Transverse colon (tissue), 4 donors: ENCODE measurements at regions not wholly inside any gene's neighbourhood (a gene's known extent, or its start where the extent isn't known, plus 50 kb on each side); places are given as distances from the start of the nearest gene placed in this dataset.
"Not testable (repeated sequence)": the region's sequence is repeated elsewhere in the genome, so short reads cannot be mapped to it uniquely, and the experiment has no call there.

Source experiments
- DNase-seq: peaks from one replicate; pipeline ENCODE4 v3.0.0-alpha.2; 2019
- H3K27ac ChIP-seq, 4 donors: fragments of 200-600 bp; sonication (generic); 2 replicates each; pipeline ENCODE4 v1.5.1; 2016 to 2018; ENCODE audit warnings: inconsistent platforms in 4 of 4
- H3K27me3 ChIP-seq: fragments of 200-600 bp; sonication (generic); 2 replicates; pipeline ENCODE4 v1.5.1; 2017; ENCODE audit warnings: inconsistent platforms
- H3K36me3 ChIP-seq, 4 donors: fragments of 200-600 bp; sonication (generic); 2 replicates each; pipeline ENCODE4 v1.5.1; 2017 to 2019; ENCODE audit warnings: inconsistent platforms in 4 of 4
- H3K4me1 ChIP-seq, 4 donors: fragments of 200-600 bp; sonication (generic); 2 replicates each; pipeline ENCODE4 v1.5.1; 2017 to 2020; ENCODE audit warnings: inconsistent platforms in 4 of 4
- H3K4me3 ChIP-seq, 4 donors: fragments of 200-600 bp; sonication (generic); 1 replicate in 1 of 4; 2 replicates in 3 of 4; pipeline versions ENCODE4 v1.5.1 to v1.6.1; 2017 to 2019; ENCODE audit warnings: inconsistent platforms in 4 of 4
- H3K9me3 ChIP-seq, 2 donors: fragments of 200-600 bp; sonication (generic); 2 replicates each; pipeline ENCODE4 v1.5.1; 2017 to 2019; ENCODE audit warnings: inconsistent platforms in 2 of 2
- CTCF ChIP-seq, 5 experiments: fragments of 200-600 bp in 3 of 5; fragments of 450-650 bp in 2 of 5; sonication (generic) in 3 of 5; IDR thresholded peaks; 1 replicate in 2 of 5; 2 replicates in 3 of 5; pipeline ENCODE4 v1.5.1; 2016 to 2017; ENCODE audit warnings: antibody characterized with exemption in 5 of 5, inconsistent platforms in 3 of 5, mild to moderate bottlenecking in 2 of 5, moderate library complexity in 1 of 5
- EP300 ChIP-seq: sonication (generic); formaldehyde crosslinking; IDR thresholded peaks from one replicate; pipeline ENCODE4 v1.6.1; 2017; ENCODE audit warnings: antibody characterized with exemption, low read depth
- POLR2A ChIP-seq: fragments of 450-650 bp; IDR thresholded peaks from one replicate; pipeline ENCODE4 v1.6.1; 2016; ENCODE audit warnings: antibody characterized with exemption, mild to moderate bottlenecking, moderate library complexity
- POLR2AphosphoS5 ChIP-seq, 3 donors: sonication (generic); formaldehyde crosslinking; IDR thresholded peaks; one replicate each; pipeline ENCODE4 v1.6.1; 2016; ENCODE audit warnings: antibody characterized with exemption in 3 of 3
- WGBS, 2 donors: methylation state at CpG; one replicate each; pipeline ENCODE4 v1.1.5; 2018; ENCODE audit warnings: low coverage in 1 of 2; 5-methylcytosine and 5-hydroxymethylcytosine counted together
- in situ Hi-C, 4 donors: fragments of 200-750 bp; cut with MboI; loops; one replicate each; pipeline versions ENCODE4 v1.15.0 to v1.15.1; 2017; ENCODE audit warnings: low sequenced_read_pairs in 3 of 4, low pct_ligation_motif_present in 1 of 4, low pct_unique_long_range_greater_than_20kb in 1 of 4
- intact Hi-C: fragments of 100-400 bp; cut with DNase I; formaldehyde crosslinking; loops from one replicate; pipeline ENCODE4 v1.15.1; 2023; ENCODE audit warnings: low total_unique reads

- in situ Hi-C loops (no loop called here), intact Hi-C loops (no loop called here)
- TF ChIP-seq CTCF (IDR thresholded peaks at IDR 0.05): no peak
- TF ChIP-seq POLR2A: no peak
- TF ChIP-seq POLR2AphosphoS5 (IDR thresholded peaks at IDR 0.05): no peak
- no peak for TF ChIP-seq EP300
- DNase-seq: no peak
- Histone ChIP-seq H3K27me3 (no peaks in the 10 kb centered on the region), H3K9me3 (no peaks in the 10 kb centered on the region), H3K4me1 (no peaks in the 10 kb centered on the region), H3K4me3 (no peak overlapping the region), H3K27ac (no peak overlapping the region), H3K36me3 (no peaks in the 10 kb centered on the region)
- WGBS, 2 donors: 40 to 57% methylated on average over 1 to 2 of the region's 2 CpGs
Observed at GRCh38 chr16:13378151-13378550, 476.8 kb downstream of the SHISA9 start.

GRCh38 chr16:13379266-13379665 lies 477.9 kb downstream of the SHISA9 start:
- no peaks in the 10 kb centered on the region for H3K36me3 ChIP-seq
- no peak overlapping the region for H3K4me3 ChIP-seq
- H3K4me1 ChIP-seq: no peaks in the 10 kb centered on the region
- in situ Hi-C loops: no loop called here
- H3K27ac ChIP-seq: no peak overlapping the region
- H3K9me3 ChIP-seq: peaks cover 0 to 4% of the 10 kb centered on the region in 2 donors
- DNase-seq: no peak
- TF ChIP-seq POLR2AphosphoS5 (IDR thresholded peaks at IDR 0.05): no peak
- TF ChIP-seq EP300: no peak
- 77% methylated on average over 3 of the region's 3 CpGs; no CpG with 5 or more reads in 1 of the 2 donors for WGBS, 2 donors
- intact Hi-C loops: no loop called here
- H3K27me3 ChIP-seq: no peaks in the 10 kb centered on the region

- H3K27me3 ChIP-seq, intact Hi-C loops, H3K27ac ChIP-seq, DNase-seq, in situ Hi-C loops, H3K36me3 ChIP-seq, H3K4me3 ChIP-seq, H3K4me1 ChIP-seq: not testable (repeated sequence)
- 80 to 88% methylated on average over 1 of the region's 1 CpG for WGBS, 2 donors
- H3K9me3 ChIP-seq: peaks cover 5 to 23% of the 10 kb centered on the region in 2 donors
Observed at GRCh38 chr16:13385156-13386040, 484.0 kb downstream of the SHISA9 start.

GRCh38 chr16:13390093-13390985 lies 488.9 kb downstream of the SHISA9 start:
- intact Hi-C loops: no loop called here
- Histone ChIP-seq H3K27ac (no peak overlapping the region), H3K27me3 (no peaks in the 10 kb centered on the region), H3K4me3 (no peak overlapping the region), H3K9me3 (peaks cover 5 to 10% of the 10 kb centered on the region in 2 donors), H3K36me3 (no peaks in the 10 kb centered on the region), H3K4me1 (no peaks in the 10 kb centered on the region)
- TF ChIP-seq EP300 (no peak), POLR2AphosphoS5 (IDR thresholded peaks at IDR 0.05) (no peak), POLR2A (no peak), CTCF (IDR thresholded peaks at IDR 0.05) (no peak)
- in situ Hi-C loops: no loop called here
- no peak for DNase-seq
- 65 to 72% methylated on average over 7 of the region's 7 CpGs for WGBS, 2 donors

GRCh38 chr16:13390986-13391305 lies 489.5 kb downstream of the SHISA9 start:
- TF ChIP-seq EP300: no peak
- no peak for TF ChIP-seq CTCF (IDR thresholded peaks at IDR 0.05)
- TF ChIP-seq POLR2A: no peak
- no peak for TF ChIP-seq POLR2AphosphoS5 (IDR thresholded peaks at IDR 0.05)
- intact Hi-C loops: no loop called here

More at GRCh38 chr16:13390986-13391305, 489.5 kb downstream of the SHISA9 start:
- Histone ChIP-seq H3K36me3 (no peaks in the 10 kb centered on the region), H3K27ac (no peak overlapping the region), H3K9me3 (peaks cover under 1 to 10% of the 10 kb centered on the region in 2 donors), H3K4me3 (no peak overlapping the region), H3K27me3 (no peaks in the 10 kb centered on the region), H3K4me1 (no peaks in the 10 kb centered on the region)
- in situ Hi-C loops: no loop called here
- no peak for DNase-seq
